ENCODE measurements at regions not wholly inside any gene's neighbourhood (a gene's known extent, or its start where the extent isn't known, plus 50 kb on each side); places are given as distances from the start of the nearest gene placed in this dataset.

DNA sequence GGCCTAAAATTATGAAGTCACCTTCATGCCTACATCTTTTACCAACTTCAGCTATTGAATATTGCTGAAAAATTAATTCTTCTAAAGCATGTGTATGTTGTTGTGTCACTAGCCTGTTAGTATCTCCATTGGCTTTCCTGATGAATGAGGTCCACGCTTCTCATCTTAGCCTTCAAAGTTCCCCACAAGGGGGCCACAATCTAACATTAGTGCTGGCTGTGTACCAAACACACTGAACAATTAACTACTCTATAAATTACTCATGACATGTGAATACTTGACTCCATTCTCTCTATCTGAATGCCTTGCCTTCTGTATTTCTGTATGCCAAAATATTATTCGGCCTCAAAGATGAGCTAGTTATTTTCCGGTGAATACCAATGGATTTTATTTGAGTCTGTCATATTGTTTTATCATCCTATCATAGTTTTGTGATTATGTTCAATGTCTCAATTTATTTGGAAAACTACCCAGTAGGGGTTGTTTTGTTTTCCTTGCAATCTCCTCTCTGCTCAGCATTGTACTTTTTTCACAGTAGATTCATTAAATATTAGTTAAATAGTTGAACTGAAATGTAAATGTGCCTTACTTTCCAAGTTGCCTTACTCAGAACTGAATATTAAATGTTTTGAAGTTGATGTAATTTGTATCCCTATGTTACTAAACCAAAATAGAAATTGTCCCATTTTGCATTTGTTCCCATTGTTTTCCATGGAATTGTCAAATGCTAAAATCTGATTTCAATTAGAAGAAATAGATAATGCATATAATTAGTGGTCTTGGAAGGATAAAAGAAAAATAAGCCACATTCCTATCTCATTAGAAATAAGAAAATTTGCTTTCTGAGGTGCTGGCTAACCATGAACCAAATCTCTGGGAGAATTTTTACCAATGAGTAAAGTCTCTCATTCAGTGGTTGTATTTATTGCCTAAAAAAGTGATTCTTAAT, 208.4 kb upstream of the COL3A1 start:
- ChIA-PET CTCF (no interaction called here), POLR2A (no interaction called here)
- DNase-seq (ENCODE audit: extremely low spot score): no peak
- TF ChIP-seq, protein P1, sequence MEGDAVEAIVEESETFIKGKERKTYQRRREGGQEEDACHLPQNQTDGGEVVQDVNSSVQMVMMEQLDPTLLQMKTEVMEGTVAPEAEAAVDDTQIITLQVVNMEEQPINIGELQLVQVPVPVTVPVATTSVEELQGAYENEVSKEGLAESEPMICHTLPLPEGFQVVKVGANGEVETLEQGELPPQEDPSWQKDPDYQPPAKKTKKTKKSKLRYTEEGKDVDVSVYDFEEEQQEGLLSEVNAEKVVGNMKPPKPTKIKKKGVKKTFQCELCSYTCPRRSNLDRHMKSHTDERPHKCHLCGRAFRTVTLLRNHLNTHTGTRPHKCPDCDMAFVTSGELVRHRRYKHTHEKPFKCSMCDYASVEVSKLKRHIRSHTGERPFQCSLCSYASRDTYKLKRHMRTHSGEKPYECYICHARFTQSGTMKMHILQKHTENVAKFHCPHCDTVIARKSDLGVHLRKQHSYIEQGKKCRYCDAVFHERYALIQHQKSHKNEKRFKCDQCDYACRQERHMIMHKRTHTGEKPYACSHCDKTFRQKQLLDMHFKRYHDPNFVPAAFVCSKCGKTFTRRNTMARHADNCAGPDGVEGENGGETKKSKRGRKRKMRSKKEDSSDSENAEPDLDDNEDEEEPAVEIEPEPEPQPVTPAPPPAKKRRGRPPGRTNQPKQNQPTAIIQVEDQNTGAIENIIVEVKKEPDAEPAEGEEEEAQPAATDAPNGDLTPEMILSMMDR (IDR thresholded peaks at IDR 0.05; ENCODE audit: control extremely low read depth, extremely low read depth, low read depth, missing control alignments): peak; percentile 10

DNA sequence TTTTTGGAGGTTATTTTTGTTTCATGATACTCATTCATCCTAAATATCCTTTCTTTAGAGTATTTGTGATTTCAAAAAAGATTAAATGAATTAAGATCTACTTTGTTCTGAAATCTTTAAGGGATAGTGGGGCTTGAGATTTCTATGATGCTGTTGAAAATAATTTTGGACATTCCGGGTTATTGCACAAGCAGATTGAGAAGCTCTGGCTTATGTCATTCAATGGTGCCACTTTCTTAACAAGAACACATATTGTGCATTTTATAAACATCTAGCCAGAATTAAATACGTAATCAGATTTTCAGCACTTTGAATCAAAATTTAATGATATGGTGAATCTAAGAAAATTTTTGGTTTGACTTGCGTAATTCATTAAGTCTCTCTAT, 207.7 kb upstream of the COL3A1 start:
- ChIA-PET CTCF (no interaction called here), POLR2A (no interaction called here)
- TF ChIP-seq, protein P1 (IDR thresholded peaks at IDR 0.05; ENCODE audit: control extremely low read depth, extremely low read depth, low read depth, missing control alignments): no peak
- no peak for DNase-seq (ENCODE audit: extremely low spot score)

DNA sequence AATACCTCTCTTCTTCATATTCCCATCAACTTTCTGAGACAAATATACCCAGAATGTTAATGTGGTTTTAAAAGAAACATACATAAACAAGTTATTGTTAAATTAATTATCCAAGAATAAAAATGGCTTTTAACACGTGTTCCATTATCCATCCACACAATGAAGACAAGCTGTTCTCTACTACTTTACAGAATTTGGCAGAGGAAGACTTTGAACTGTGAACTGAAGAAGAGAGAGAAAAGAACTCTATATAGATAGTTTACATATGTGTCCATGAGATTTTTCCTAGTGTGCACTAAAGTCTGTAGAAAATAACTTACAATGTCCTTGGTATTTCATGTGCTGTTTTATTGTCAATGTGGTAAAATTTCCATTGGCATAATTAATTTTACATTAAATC, 207.0 kb upstream of the COL3A1 start:
- no peak for DNase-seq (ENCODE audit: extremely low spot score)
- TF ChIP-seq, protein P1 (IDR thresholded peaks at IDR 0.05; ENCODE audit: control extremely low read depth, extremely low read depth, low read depth, missing control alignments): no peak
- POLR2A ChIA-PET: no interaction called here
- CTCF ChIA-PET: no interaction called here

DNA sequence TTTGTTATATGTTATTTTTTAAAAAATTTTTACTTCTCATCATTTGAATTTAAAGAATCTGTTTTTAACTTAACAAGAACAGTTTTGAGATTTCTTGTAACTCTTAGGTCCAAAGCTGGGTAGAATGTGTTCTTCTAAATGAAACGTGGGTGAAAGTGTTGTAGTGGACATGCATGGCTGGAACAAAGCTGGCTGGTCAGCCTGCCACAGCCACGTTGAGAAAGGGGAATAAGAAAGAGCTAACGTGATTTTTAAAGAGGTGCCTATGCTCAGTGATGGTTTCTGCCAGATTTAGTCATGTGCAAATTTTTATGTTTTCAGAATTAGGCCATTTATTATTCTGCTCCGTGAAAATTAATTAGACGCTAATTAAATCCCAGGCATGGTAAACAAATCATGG, 203.9 kb upstream of the COL3A1 start:
- TF ChIP-seq, protein P1 (IDR thresholded peaks at IDR 0.05; ENCODE audit: control extremely low read depth, extremely low read depth, low read depth, missing control alignments): no peak
- DNase-seq (ENCODE audit: extremely low spot score): no peak
- ChIA-PET POLR2A (no interaction called here), CTCF (interaction anchor here (0.8 kb wide), 1 partner anchor 179 kb away, joined by 3 read pairs; no protein-coding TSS in a partner anchor)

DNA sequence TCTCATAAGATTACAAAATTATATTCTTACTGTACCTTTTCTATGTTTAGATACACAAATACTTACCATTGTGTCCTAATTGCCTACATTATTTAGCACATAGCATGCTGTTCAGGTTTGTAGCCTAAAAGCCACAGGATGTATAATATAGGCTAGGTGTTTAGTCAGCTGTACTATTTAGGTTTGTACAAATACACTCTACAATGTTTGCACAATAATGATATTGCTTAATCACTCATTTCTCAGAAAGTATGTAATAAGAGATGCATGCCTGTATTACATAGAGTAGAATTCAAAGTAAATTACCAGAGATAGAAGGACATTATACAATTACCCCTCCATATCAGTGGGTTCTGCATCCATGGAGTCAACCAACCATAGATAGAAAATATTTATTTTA, 201.1 kb upstream of the COL3A1 start:
- TF ChIP-seq, protein P1 (IDR thresholded peaks at IDR 0.05; ENCODE audit: control extremely low read depth, extremely low read depth, low read depth, missing control alignments): no peak
- DNase-seq (ENCODE audit: extremely low spot score): no peak
- CTCF ChIA-PET: no interaction called here
- POLR2A ChIA-PET: no interaction called here

DNA sequence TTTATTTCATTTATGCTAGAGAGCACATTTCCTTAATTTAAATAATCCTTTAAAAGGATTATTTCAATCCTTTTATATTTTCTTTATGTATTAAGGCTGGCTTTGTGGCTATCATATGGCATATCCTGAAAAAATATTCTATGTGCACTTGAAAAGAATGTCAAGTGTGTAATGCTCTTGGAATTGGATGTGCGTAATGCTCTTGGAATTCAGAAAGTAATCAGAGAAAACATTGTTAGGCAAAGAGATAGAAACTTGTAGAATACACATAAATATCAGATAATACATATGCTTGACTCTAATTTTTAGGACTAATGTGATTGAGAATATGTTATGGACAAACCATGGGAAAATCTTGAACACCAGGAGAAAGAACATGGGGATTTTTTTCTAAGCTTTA, 197.5 kb upstream of the COL3A1 start:
- TF ChIP-seq, protein P1 (IDR thresholded peaks at IDR 0.05; ENCODE audit: control extremely low read depth, extremely low read depth, low read depth, missing control alignments): no peak
- ChIA-PET POLR2A (no interaction called here), CTCF (no interaction called here)
- DNase-seq (ENCODE audit: extremely low spot score): no peak

All from GM10248 (cell line).